HG02852 (cell line): ENCODE measurements at regions not wholly inside any gene's neighbourhood (a gene's known extent, or its start where the extent isn't known, plus 50 kb on each side); places are given as distances from the start of the nearest gene placed in this dataset.

ENCODE experiments used
- ATAC-seq: cut with Tn5 transposase; IDR thresholded peaks from one replicate; pipeline ENCODE4 v1.9.1; 2021; ENCODE audit warnings: mild to moderate bottlenecking, moderate library complexity; ENCODE audit not compliant: unreplicated experiment

DNA sequence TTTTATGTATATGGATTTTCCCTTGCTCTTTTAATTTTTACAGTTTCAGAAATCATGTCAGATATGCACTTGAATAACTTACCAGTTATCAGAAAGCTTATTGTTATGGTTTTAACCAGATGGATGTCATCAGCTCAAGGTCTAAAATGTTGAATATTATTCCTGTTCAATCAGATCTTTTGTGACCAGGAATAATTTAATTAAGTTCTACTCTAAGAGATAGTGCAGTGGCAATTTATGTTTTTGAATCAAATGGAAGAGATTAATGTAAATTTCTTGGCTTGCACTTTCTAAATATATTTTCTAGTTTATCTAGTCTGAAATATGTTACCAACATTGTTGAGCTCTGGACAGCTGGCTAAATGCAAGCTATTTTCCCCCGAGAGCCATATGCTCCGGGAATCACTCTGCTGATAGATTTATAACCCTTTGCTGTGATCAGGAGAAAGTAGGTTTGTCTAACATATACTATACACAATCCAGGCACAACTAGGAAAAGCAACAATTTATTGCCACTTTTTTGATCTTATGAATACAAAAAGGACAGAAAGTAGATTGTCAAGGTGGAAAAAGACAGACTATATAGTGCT is 76.8 kb upstream of the CD96 start:
- ATAC-seq = no peak

DNA sequence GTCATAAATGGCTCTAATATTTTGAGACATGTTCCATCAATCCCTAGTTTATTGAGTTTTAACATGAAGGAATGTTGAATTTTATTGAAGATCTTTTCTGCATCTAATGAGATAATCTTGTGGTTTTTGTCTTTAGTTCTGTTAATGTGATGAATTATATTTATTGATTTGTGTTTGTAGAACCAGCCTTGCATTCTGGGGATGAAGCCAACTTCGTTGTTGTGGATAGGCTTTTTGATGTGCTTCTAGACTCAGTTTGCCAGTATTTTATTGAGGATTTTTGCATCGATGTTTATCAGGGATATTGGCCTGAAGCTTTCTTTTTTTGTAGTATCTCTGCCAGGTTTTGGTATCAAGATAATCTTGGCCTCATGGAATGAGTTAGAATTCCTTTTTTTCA is 72.0 kb upstream of the CD96 start:
- ATAC-seq = no peak

DNA sequence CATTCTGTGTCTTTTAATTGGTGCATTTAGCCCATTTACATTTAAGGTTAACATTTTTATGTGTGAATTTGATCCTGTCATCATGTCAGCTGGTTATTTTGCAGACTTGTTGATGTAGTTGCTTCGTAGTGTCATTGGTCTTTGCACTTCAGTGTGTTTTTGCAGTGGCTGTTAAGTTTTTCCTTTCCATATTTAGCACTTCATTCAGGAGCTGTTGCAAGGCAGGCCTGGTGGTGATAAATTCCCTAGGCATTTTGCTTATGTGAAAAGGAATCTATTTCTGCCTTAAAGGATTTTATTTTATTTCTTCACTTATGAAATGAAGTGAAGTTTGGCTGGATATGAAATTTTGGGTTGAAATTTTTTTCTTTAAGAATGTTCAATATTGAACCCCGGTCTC is 70.2 kb upstream of the CD96 start:
- ATAC-seq = no peak

DNA sequence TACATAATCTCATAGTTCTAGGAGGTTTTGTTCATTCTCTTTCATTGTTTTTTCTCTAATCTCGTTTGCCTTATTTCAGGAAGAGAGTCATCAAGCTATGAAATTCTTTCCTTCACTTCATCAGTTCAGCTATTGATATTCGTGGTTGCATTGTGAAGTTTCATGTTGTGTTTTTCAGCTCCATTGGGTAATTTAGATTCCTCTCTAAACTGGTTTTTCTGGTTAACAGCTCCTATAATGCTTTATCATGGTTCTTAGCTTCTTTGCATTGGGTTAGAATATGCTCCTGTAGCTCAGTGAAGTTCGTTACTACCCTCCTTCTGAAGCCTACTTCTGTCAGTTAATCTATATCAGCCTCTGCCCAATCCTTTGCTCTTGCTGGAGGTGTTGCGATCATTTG is 69.4 kb upstream of the CD96 start:
- ATAC-seq = no peak

DNA sequence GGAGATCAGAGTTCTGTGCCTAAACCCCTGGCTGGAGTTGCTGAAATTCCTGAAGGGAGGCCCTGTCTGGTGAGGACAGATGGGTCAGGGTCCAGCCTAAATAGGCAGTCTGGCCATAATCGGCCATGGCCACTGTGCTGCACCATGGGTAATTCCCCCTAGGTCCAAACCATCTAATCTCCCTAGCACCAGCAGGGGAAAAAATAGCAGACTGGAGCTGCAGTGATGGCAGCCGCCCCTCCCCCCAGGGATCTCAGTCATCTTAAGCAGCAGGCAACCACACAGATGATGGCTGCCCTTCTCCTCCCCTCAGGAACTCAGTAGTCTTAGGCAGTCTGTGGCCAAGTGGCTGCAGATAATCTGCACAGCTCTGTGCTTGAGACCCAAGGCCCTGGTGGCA is 68.4 kb upstream of the CD96 start:
- no peak for ATAC-seq

DNA sequence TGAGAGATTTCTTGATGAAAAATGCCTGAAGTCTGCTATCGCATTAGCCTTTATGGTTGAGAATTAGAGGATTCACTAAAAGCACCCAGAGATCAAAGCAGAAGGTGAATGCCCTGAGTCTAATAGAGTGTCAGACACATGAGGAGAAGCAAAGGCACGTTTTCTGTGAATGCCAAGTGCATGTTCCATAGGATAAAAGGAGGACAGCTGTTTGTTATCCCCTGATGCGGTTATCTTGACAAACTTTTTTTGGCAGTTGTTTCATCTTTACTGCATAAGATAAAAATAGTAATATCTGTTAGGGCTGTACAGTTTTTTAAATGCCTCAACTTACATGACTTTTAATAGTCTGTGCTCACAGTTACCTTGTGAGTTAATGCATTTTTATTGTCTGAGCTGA is 65.3 kb upstream of the CD96 start:
- no peak for ATAC-seq

DNA sequence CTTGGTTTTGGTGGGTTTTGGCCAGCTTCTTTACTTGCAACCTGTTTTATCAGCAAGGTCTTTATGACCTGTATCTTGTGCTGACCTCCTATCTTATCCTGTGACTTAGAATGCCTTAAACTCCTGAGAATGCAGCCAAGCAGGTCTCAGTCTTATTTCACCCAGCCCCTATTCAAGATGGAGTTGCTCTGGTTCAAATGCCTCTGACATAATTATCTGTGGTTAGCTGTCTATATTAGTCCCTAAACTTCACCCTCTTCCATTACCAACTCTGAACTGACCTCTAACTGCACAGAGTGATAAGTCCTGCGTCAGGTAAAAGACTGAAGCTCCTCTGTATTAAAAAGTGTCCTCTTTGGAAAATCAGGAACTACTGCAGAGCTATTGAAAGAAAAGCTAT is 61.9 kb upstream of the CD96 start:
- ATAC-seq = no peak

DNA sequence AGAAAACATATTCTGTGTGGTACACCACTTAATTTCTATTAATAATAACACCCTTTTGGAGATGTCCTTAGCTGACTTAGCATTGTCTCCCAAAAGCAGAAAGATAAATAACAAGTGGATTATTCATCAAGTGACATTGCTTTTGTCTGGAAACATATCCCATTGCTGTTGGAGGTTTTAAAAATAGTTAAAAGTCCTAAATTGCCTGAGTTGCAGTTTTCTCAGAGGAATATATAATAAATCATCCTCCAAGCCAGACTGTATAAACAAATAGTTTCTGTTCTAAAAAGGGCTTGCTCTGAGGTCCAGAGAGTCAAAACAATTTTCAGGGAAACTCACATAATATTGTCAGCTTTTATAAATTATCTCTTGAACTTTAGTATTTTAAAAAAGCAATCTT is 60.4 kb upstream of the CD96 start:
- ATAC-seq = no peak

DNA sequence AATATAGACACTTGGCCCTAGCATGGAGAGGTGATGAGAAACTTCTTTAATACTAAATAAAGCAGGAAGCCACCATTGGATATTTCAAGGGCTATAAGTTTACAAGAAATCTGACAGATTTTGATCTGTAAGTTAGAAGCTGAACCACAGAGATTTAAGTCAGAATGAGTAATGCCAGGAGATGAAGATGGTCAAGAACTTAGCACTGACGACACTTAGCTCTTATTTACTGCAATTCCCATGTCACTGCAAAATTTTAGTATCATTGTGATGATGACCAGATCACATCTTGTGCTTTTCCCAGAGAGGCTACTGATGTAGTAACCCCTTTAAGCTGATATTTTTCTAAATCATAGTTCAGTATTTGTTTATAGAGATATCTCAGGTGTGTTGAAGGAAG is 59.4 kb upstream of the CD96 start:
- no peak for ATAC-seq

DNA sequence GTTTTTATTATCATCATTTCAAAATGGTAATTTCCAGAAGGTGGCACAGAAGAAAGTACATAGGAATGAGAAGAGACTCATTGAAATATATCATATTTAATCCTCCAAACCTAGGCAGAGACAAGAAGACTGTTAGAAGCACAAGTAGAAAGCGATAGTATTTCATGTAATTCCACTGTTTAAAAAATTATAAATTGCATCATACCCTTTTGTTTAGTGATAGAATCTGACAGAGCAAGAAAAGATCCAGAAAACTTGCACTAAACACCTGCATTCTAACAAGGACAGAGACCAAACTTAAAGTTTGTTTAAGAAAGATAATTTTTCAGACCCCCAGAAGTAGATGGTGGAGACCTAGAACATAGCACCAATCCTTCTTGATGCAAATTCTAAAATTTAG is 56.9 kb upstream of the CD96 start:
- no peak for ATAC-seq
